Gastrocnemius medialis (tissue), 4 donors: ENCODE measurements at regions not wholly inside any gene's neighbourhood (a gene's known extent, or its start where the extent isn't known, plus 50 kb on each side); places are given as distances from the start of the nearest gene placed in this dataset.

ENCODE experiments used
- CTCF ChIP-seq, 5 experiments: fragments of 450-650 bp in 3 of 5; fragments of 200-600 bp in 2 of 5; sonication (generic) in 2 of 5; IDR thresholded peaks in 4 of 5; conservative IDR thresholded peaks in 1 of 5; 1 replicate in 4 of 5; 2 replicates in 1 of 5; pipeline ENCODE4 v1.5.1; 2016 to 2019; ENCODE audit warnings: antibody characterized with exemption in 5 of 5, mild to moderate bottlenecking in 3 of 5, moderate library complexity in 3 of 5
- POLR2A ChIP-seq, 2 donors: fragments of 450-650 bp; IDR thresholded peaks; one replicate each; pipeline ENCODE4 v1.6.1; 2017; ENCODE audit warnings: antibody characterized with exemption in 2 of 2, mild to moderate bottlenecking in 2 of 2, moderate library complexity in 2 of 2

- no peak for TF ChIP-seq CTCF (IDR thresholded peaks at IDR 0.05 in 4 of 5, conservative IDR thresholded peaks at IDR 0.05 in 1 of 5)
- TF ChIP-seq POLR2A (IDR thresholded peaks at IDR 0.05) = no peak
Measured at GRCh38 chr9:13817754-13818278, 496.1 kb downstream of the NFIB start.
